KMS-11 (cell line): ENCODE measurements at regions not wholly inside any gene's neighbourhood (a gene's known extent, or its start where the extent isn't known, plus 50 kb on each side); places are given as distances from the start of the nearest gene placed in this dataset.

Experiments
- H2AFZ ChIP-seq: fragments of 200-600 bp; sonication (generic); 2 replicates; pipeline ENCODE4 v1.6.1; 2016; ENCODE audit warnings: antibody characterized with exemption, mixed run types, low read depth
- H3K27ac ChIP-seq: fragments of 200-600 bp; sonication (generic); 2 replicates; pipeline ENCODE4 v1.6.1; 2016; ENCODE audit warnings: mild to moderate bottlenecking, mixed run types
- H3K27me3 ChIP-seq: fragments of 200-600 bp; sonication (generic); 2 replicates; pipeline ENCODE4 v1.6.1; 2017; ENCODE audit warnings: mild to moderate bottlenecking, low read depth, mixed run types, moderate library complexity; ENCODE audit not compliant: insufficient read depth
- H3K36me3 ChIP-seq: fragments of 200-600 bp; sonication (generic); 2 replicates; pipeline ENCODE4 v1.6.1; 2017; ENCODE audit warnings: mild to moderate bottlenecking, mixed run types; ENCODE audit not compliant: insufficient read depth
- H3K4me1 ChIP-seq: fragments of 200-600 bp; sonication (generic); 2 replicates; pipeline ENCODE4 v1.6.1; 2016; ENCODE audit warnings: mild to moderate bottlenecking, low read depth, mixed run types; ENCODE audit not compliant: poor library complexity, severe bottlenecking
- H3K4me2 ChIP-seq: fragments of 200-600 bp; sonication (generic); 2 replicates; pipeline ENCODE4 v1.7.0; 2016; ENCODE audit warnings: mild to moderate bottlenecking, mixed run types
- H3K4me3 ChIP-seq: fragments of 200-600 bp; sonication (generic); IDR thresholded peaks from 2 replicates; pipeline ENCODE4 v1.6.1; 2017; ENCODE audit warnings: low read depth, low read length, mixed read lengths; ENCODE audit not compliant: insufficient read depth
- H3K79me2 ChIP-seq: fragments of 200-600 bp; sonication (generic); 2 replicates; pipeline ENCODE4 v1.6.1; 2016; ENCODE audit warnings: low read depth, mixed run types; ENCODE audit not compliant: insufficient read depth
- H3K9ac ChIP-seq: fragments of 200-600 bp; sonication (generic); 2 replicates; pipeline ENCODE4 v1.6.1; 2016; ENCODE audit warnings: mild to moderate bottlenecking, mixed run types
- H4K20me1 ChIP-seq: fragments of 200-600 bp; sonication (generic); 2 replicates; pipeline ENCODE4 v1.6.1; 2016; ENCODE audit warnings: mild to moderate bottlenecking, mixed run types; ENCODE audit not compliant: insufficient read depth
- TF ChIP-seq, protein P1 (sequence below): fragments of 200-600 bp; sonication (generic); conservative IDR thresholded peaks from 2 replicates; pipeline ENCODE4 v1.6.1; 2017; ENCODE audit warnings: low read depth, mild to moderate bottlenecking, antibody characterized with exemption, low read length, moderate library complexity, mixed read lengths

DNA sequence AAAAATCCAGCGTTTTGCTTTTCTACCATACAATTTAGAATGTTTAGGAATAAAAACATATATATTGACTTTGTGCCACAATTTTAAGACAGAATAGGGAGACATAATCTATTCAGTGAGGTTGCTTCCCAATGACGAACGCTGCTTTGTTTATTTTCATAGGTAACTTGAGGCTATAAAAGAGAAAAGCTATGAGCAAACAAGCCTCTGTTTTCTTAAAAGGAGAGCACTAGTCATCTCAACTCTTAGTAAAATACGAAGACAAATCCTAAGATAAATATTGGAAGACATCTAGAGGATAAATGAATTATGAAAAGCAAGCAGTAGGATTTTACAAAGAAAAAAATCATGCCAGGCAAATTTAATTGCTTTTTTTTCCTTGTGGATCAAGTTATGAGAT is 363.6 kb downstream of the ANXA1 start:
- Histone ChIP-seq H3K9ac (no peak overlapping the region), H3K4me1 (no peaks in the 10 kb centered on the region), H3K27me3 (no peaks in the 10 kb centered on the region), H3K27ac (no peak overlapping the region), H3K4me2 (no peak overlapping the region), H3K4me3 (no peak overlapping the region), H3K36me3 (no peaks in the 10 kb centered on the region), H3K79me2 (no peaks in the 10 kb centered on the region), H2AFZ (no peak overlapping the region), H4K20me1 (no peaks in the 10 kb centered on the region)
- TF ChIP-seq, protein P1, sequence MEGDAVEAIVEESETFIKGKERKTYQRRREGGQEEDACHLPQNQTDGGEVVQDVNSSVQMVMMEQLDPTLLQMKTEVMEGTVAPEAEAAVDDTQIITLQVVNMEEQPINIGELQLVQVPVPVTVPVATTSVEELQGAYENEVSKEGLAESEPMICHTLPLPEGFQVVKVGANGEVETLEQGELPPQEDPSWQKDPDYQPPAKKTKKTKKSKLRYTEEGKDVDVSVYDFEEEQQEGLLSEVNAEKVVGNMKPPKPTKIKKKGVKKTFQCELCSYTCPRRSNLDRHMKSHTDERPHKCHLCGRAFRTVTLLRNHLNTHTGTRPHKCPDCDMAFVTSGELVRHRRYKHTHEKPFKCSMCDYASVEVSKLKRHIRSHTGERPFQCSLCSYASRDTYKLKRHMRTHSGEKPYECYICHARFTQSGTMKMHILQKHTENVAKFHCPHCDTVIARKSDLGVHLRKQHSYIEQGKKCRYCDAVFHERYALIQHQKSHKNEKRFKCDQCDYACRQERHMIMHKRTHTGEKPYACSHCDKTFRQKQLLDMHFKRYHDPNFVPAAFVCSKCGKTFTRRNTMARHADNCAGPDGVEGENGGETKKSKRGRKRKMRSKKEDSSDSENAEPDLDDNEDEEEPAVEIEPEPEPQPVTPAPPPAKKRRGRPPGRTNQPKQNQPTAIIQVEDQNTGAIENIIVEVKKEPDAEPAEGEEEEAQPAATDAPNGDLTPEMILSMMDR, result no peak

DNA sequence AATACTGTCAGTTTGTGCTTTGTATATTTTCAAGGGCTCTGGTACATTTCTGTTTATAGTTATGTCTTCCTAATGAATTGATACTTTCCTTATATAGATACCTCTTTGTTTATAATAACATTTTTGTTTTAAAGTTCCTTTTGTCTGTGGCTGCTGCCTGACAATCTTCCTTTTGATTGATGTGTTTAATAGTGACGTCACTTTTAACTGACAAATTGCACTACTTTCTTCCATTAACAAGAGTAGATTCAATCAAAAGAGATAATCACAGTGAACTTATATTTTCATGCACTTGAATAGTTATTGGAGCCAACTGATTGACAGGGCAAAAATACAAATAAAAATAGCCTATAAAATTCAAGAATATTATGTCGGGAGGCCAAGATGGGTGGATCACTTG is 371.7 kb downstream of the ANXA1 start:
- Histone ChIP-seq H3K4me1 (no peaks in the 10 kb centered on the region), H3K27me3 (no peaks in the 10 kb centered on the region), H3K36me3 (no peaks in the 10 kb centered on the region), H3K27ac (no peak overlapping the region), H4K20me1 (no peaks in the 10 kb centered on the region), H3K4me3 (no peak overlapping the region), H2AFZ (no peak overlapping the region), H3K9ac (no peak overlapping the region), H3K79me2 (no peaks in the 10 kb centered on the region), H3K4me2 (no peak overlapping the region)
- TF ChIP-seq, protein P1, result no peak

DNA sequence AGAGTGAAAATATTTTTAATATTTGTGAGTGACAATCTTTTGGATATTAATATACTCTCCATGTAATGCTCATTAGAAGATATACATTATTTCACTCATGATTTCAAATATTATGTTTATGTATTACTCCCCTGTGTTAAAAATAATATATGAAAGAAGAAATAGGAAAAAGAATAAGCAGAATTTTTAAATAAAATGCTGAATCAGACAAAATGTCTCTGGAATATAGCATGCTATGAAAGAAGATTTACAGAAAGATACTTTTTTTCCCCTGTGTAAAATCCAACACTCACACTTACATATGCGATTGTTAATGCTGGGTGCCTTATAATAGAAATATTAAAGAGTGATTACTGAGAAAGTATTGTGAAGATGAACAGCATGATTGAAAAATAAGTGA is 373.7 kb downstream of the ANXA1 start:
- Histone ChIP-seq H3K79me2 (no peaks in the 10 kb centered on the region), H3K4me3 (no peak overlapping the region), H3K27me3 (no peaks in the 10 kb centered on the region), H4K20me1 (no peaks in the 10 kb centered on the region), H3K36me3 (no peaks in the 10 kb centered on the region), H2AFZ (no peak overlapping the region), H3K4me2 (no peak overlapping the region), H3K9ac (no peak overlapping the region), H3K27ac (no peak overlapping the region), H3K4me1 (peaks cover 12% of the 10 kb centered on the region)
- TF ChIP-seq, protein P1, result no peak

DNA sequence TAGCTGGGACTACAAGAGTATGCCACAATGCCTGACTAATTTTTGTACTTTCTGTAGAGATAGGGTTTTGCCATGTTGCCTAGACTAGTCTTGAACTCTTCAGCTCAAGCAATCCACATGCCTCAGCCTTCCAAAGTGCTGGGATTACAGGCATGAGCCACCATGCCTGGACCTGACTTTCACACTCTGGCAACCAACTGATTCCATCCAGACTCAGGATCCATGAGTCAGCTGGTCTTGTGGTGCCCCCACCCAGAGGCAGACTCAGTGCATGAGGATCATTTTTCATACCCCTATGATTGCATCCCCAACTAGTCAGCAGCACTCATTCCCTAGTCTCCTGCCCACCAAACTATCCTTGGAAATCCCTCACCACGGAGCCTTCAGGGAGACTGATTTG is 375.9 kb downstream of the ANXA1 start:
- no peaks in the 10 kb centered on the region for H3K36me3 ChIP-seq
- no peaks in the 10 kb centered on the region for H4K20me1 ChIP-seq
- H2AFZ ChIP-seq, result no peak overlapping the region
- peaks cover 34% of the 10 kb centered on the region for H3K4me1 ChIP-seq
- TF ChIP-seq, protein P1, result no peak
- no peak overlapping the region for H3K4me3 ChIP-seq
- no peak overlapping the region for H3K4me2 ChIP-seq
- no peaks in the 10 kb centered on the region for H3K27me3 ChIP-seq
- no peaks in the 10 kb centered on the region for H3K79me2 ChIP-seq
- no peak overlapping the region for H3K27ac ChIP-seq
- no peak overlapping the region for H3K9ac ChIP-seq
